Activated B cell treated with CpG ODN at 0.5 μM for 24 hours (primary cell): ENCODE measurements at regions not wholly inside any gene's neighbourhood (a gene's known extent, or its start where the extent isn't known, plus 50 kb on each side); places are given as distances from the start of the nearest gene placed in this dataset.

Source experiments
- ATAC-seq: fragments of 200-7000 bp; cut with Tn5 transposase; one replicate; pipeline ENCODE4 v1.10.0; 2021; ENCODE audit warnings: low read depth, mild to moderate bottlenecking, moderate library complexity
- CTCF ChIA-PET: fragments of 350-600 bp; sonication (Branson Sonifier 250); formaldehyde crosslinking; loops from one replicate; lab custom pipeline; 2021; ENCODE audit warnings: antibody characterized with exemption; lab: Charles Lee
- POLR2A ChIA-PET: fragments of 350-600 bp; sonication (Branson Sonifier 250); formaldehyde crosslinking; loops from one replicate; lab custom pipeline; 2021; ENCODE audit warnings: antibody characterized with exemption; lab: Charles Lee
- DNase-seq: peaks from one replicate; pipeline ENCODE4 v3.0.0; 2022
- H3K27ac Mint-ChIP-seq: one replicate; pipeline ENCODE4 v1.8.0; 2020; ENCODE audit warnings: mixed read lengths
- H3K27me3 Mint-ChIP-seq: one replicate; pipeline ENCODE4 v1.8.0; 2021; ENCODE audit warnings: mixed read lengths
- H3K36me3 Mint-ChIP-seq: one replicate; pipeline ENCODE4 v1.8.0; 2021; ENCODE audit warnings: low read depth, mixed read lengths
- H3K4me1 Mint-ChIP-seq: one replicate; pipeline ENCODE4 v1.8.0; 2021; ENCODE audit warnings: mixed read lengths
- H3K4me3 Mint-ChIP-seq: one replicate; pipeline ENCODE4 v1.8.0; 2020; ENCODE audit warnings: mild to moderate bottlenecking, mixed read lengths
- H3K9me3 Mint-ChIP-seq: one replicate; pipeline ENCODE4 v1.8.0; 2020; ENCODE audit warnings: mixed read lengths
- intact Hi-C: fragments of 100-400 bp; cut with micrococcal nuclease; formaldehyde crosslinking; loops from one replicate; pipeline ENCODE4 v1.15.1; 2024
- TF ChIP-seq, protein P1 (sequence below): fragments of 200-600 bp; IDR thresholded peaks from one replicate; pipeline ENCODE4 v1.8.0; 2022; ENCODE audit warnings: antibody characterized with exemption, mild to moderate bottlenecking

GRCh38 chr1:87781554-87781953 lies 452.9 kb downstream of the LMO4 start:
- no peak overlapping the region for H3K4me3 Mint-ChIP-seq
- no peak for DNase-seq
- H3K4me1 Mint-ChIP-seq = no peaks in the 10 kb centered on the region
- intact Hi-C loops = no loop called here
- ChIA-PET CTCF (no interaction called here), POLR2A (no interaction called here)
- H3K27me3 Mint-ChIP-seq = no peaks in the 10 kb centered on the region
- ATAC-seq = no peak
- no peak overlapping the region for H3K27ac Mint-ChIP-seq
- no peaks in the 10 kb centered on the region for H3K36me3 Mint-ChIP-seq
- no peaks in the 10 kb centered on the region for H3K9me3 Mint-ChIP-seq
- TF ChIP-seq, protein P1, sequence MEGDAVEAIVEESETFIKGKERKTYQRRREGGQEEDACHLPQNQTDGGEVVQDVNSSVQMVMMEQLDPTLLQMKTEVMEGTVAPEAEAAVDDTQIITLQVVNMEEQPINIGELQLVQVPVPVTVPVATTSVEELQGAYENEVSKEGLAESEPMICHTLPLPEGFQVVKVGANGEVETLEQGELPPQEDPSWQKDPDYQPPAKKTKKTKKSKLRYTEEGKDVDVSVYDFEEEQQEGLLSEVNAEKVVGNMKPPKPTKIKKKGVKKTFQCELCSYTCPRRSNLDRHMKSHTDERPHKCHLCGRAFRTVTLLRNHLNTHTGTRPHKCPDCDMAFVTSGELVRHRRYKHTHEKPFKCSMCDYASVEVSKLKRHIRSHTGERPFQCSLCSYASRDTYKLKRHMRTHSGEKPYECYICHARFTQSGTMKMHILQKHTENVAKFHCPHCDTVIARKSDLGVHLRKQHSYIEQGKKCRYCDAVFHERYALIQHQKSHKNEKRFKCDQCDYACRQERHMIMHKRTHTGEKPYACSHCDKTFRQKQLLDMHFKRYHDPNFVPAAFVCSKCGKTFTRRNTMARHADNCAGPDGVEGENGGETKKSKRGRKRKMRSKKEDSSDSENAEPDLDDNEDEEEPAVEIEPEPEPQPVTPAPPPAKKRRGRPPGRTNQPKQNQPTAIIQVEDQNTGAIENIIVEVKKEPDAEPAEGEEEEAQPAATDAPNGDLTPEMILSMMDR = no peak

GRCh38 chr1:87783315-87783714 lies 454.6 kb downstream of the LMO4 start:
- intact Hi-C loops = no loop called here
- ATAC-seq = no peak
- H3K27me3 Mint-ChIP-seq = no peaks in the 10 kb centered on the region
- H3K4me1 Mint-ChIP-seq = no peaks in the 10 kb centered on the region
- DNase-seq = no peak
- no peaks in the 10 kb centered on the region for H3K36me3 Mint-ChIP-seq
- TF ChIP-seq, protein P1 = no peak
- no peak overlapping the region for H3K27ac Mint-ChIP-seq
- H3K9me3 Mint-ChIP-seq = no peaks in the 10 kb centered on the region
- CTCF ChIA-PET = no interaction called here
- POLR2A ChIA-PET = no interaction called here
- H3K4me3 Mint-ChIP-seq = no peak overlapping the region

DNA sequence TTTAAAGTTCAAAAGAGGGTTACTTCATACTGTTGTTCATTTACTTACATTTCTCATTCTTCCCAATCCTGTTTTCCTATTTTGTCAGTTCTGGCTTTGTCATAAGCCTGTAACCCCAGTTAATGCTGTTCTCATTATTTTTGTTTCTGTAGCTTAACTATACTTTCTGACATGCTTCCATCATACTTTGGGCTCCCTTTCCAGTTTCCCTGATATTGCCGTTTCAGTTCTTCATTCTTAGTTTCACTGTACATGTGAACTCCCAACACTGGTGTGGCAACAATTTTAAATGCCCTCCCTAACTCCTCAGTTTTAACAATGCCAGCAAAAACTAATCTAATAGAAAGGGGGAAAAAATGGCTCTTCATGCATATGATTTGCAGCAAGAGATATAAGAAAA lies 456.7 kb downstream of the LMO4 start:
- TF ChIP-seq, protein P1 = no peak
- ATAC-seq = no peak
- intact Hi-C loops = no loop called here
- Mint-ChIP-seq H3K4me3 (no peak overlapping the region), H3K9me3 (no peaks in the 10 kb centered on the region), H3K36me3 (no peaks in the 10 kb centered on the region), H3K27me3 (no peaks in the 10 kb centered on the region), H3K4me1 (no peaks in the 10 kb centered on the region), H3K27ac (no peak overlapping the region)
- POLR2A ChIA-PET = no interaction called here
- CTCF ChIA-PET = no interaction called here
- no peak for DNase-seq

DNA sequence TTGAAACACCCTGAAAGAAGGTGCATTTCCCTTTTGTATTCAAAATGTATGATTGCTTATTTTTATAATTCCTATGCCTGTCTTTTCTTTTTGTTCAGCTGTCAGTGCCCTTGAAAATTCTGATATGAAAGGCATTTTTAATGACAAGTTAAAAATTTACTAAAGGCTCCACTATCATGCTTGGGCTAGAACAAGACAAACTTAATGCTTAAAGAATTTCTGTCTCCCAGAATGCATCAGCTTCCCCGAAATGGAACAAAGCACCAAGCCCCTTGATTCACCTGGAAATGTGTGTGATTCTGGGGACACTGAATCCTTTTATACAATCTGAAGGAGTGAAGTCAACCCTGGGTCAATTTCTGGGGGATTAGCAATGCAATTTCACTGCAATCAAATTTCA lies 457.5 kb downstream of the LMO4 start:
- TF ChIP-seq, protein P1 = no peak
- Mint-ChIP-seq H3K4me1 (no peaks in the 10 kb centered on the region), H3K9me3 (no peaks in the 10 kb centered on the region), H3K4me3 (no peak overlapping the region), H3K27me3 (no peaks in the 10 kb centered on the region), H3K27ac (no peak overlapping the region), H3K36me3 (no peaks in the 10 kb centered on the region)
- DNase-seq (no peak), ATAC-seq (no peak)
- intact Hi-C loops = no loop called here
- ChIA-PET CTCF (no interaction called here), POLR2A (no interaction called here)

- Mint-ChIP-seq H3K4me3 (no peak overlapping the region), H3K27ac (no peak overlapping the region), H3K4me1 (no peaks in the 10 kb centered on the region), H3K27me3 (no peaks in the 10 kb centered on the region), H3K9me3 (no peaks in the 10 kb centered on the region), H3K36me3 (no peaks in the 10 kb centered on the region)
- DNase-seq (no peak), ATAC-seq (no peak)
- TF ChIP-seq, protein P1 = no peak
- intact Hi-C loops = no loop called here
- ChIA-PET POLR2A (no interaction called here), CTCF (no interaction called here)
Observed at GRCh38 chr1:87786861-87787545, 458.3 kb downstream of the LMO4 start.
